Activated B cell treated with CpG ODN at 0.5 μM for 24 hours (primary cell): ENCODE measurements at regions not wholly inside any gene's neighbourhood (a gene's known extent, or its start where the extent isn't known, plus 50 kb on each side); places are given as distances from the start of the nearest gene placed in this dataset.
"Not testable (repeated sequence)": the region's sequence is repeated elsewhere in the genome, so short reads cannot be mapped to it uniquely, and the experiment has no call there.

ENCODE experiments used
- ATAC-seq: fragments of 200-7000 bp; cut with Tn5 transposase; one replicate; pipeline ENCODE4 v1.10.0; 2021; ENCODE audit warnings: low read depth, mild to moderate bottlenecking, moderate library complexity
- CTCF ChIA-PET: fragments of 350-600 bp; sonication (Branson Sonifier 250); formaldehyde crosslinking; loops from one replicate; lab custom pipeline; 2021; ENCODE audit warnings: antibody characterized with exemption; lab: Charles Lee
- POLR2A ChIA-PET: fragments of 350-600 bp; sonication (Branson Sonifier 250); formaldehyde crosslinking; loops from one replicate; lab custom pipeline; 2021; ENCODE audit warnings: antibody characterized with exemption; lab: Charles Lee
- DNase-seq: peaks from one replicate; pipeline ENCODE4 v3.0.0; 2022
- H3K27ac Mint-ChIP-seq: one replicate; pipeline ENCODE4 v1.8.0; 2020; ENCODE audit warnings: mixed read lengths
- H3K27me3 Mint-ChIP-seq: one replicate; pipeline ENCODE4 v1.8.0; 2021; ENCODE audit warnings: mixed read lengths
- H3K36me3 Mint-ChIP-seq: one replicate; pipeline ENCODE4 v1.8.0; 2021; ENCODE audit warnings: low read depth, mixed read lengths
- H3K4me1 Mint-ChIP-seq: one replicate; pipeline ENCODE4 v1.8.0; 2021; ENCODE audit warnings: mixed read lengths
- H3K4me3 Mint-ChIP-seq: one replicate; pipeline ENCODE4 v1.8.0; 2020; ENCODE audit warnings: mild to moderate bottlenecking, mixed read lengths
- H3K9me3 Mint-ChIP-seq: one replicate; pipeline ENCODE4 v1.8.0; 2020; ENCODE audit warnings: mixed read lengths
- CTCF ChIP-seq: fragments of 200-600 bp; IDR thresholded peaks from one replicate; pipeline ENCODE4 v1.8.0; 2022; ENCODE audit warnings: antibody characterized with exemption, mild to moderate bottlenecking
- intact Hi-C: fragments of 100-400 bp; cut with micrococcal nuclease; formaldehyde crosslinking; loops from one replicate; pipeline ENCODE4 v1.15.1; 2024

- H3K27me3 Mint-ChIP-seq, DNase-seq, intact Hi-C loops, ATAC-seq, CTCF ChIA-PET, H3K9me3 Mint-ChIP-seq, H3K36me3 Mint-ChIP-seq, H3K4me1 Mint-ChIP-seq, H3K27ac Mint-ChIP-seq, H3K4me3 Mint-ChIP-seq, POLR2A ChIA-PET: not testable (repeated sequence)
These were observed 172.7 kb downstream of the NPIPB11 start for GRCh38 chr16:29233705-29234404.

DNA sequence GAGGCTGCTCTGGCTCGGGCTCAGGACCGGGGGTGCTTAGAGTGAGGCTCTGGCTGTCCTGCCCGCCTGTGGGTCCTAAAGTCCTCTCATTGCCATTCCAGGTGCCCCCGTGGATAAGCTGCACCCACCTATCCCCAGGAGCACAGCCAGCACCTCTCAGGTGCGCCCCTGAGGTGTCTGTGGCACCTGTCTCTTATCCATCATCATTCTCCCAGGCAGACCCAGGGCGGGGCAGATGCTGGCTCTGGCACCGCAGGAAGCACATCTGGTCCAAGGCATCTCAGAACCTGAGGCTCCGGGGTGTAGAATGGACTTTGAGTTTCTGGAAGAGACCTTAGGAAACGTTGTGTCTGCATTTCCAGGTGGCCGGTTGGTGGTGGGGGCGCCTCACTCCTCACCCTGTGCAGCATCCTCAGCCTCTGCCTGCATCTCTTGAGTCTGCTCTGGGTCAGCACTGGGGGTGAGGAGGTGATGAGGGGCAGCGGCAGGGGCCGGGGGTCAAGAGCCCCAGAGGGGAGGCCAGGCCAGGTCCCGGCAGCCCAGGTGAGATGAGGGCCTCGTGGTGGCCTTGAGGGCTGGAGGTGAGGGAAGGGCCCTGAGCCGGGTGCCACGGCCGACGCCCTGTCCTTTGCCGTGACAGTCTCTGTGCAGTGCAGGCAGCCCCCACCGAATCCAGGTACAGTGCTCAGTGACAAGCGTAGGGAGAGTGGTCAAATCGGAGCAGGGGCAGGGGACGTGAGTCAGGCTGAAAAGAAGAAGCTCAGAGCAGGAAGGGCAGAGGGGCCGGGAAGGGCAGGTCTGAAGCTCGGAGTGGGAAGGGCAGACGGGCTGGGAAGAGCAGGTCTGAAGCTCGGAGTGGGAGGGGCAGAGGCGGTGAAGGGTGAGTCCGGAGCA, 173.5 kb downstream of the NPIPB11 start:
- no peak for ATAC-seq
- no peaks in the 10 kb centered on the region for H3K27me3 Mint-ChIP-seq
- peaks cover 6% of the 10 kb centered on the region for H3K36me3 Mint-ChIP-seq
- DNase-seq = no peak
- CTCF ChIA-PET = no interaction called here
- POLR2A ChIA-PET = no interaction called here
- H3K9me3 Mint-ChIP-seq = no peaks in the 10 kb centered on the region
- no peak for TF ChIP-seq CTCF
- no peak overlapping the region for H3K27ac Mint-ChIP-seq
- no peak overlapping the region for H3K4me3 Mint-ChIP-seq
- intact Hi-C loops = no loop called here
- peaks cover 4% of the 10 kb centered on the region for H3K4me1 Mint-ChIP-seq

DNA sequence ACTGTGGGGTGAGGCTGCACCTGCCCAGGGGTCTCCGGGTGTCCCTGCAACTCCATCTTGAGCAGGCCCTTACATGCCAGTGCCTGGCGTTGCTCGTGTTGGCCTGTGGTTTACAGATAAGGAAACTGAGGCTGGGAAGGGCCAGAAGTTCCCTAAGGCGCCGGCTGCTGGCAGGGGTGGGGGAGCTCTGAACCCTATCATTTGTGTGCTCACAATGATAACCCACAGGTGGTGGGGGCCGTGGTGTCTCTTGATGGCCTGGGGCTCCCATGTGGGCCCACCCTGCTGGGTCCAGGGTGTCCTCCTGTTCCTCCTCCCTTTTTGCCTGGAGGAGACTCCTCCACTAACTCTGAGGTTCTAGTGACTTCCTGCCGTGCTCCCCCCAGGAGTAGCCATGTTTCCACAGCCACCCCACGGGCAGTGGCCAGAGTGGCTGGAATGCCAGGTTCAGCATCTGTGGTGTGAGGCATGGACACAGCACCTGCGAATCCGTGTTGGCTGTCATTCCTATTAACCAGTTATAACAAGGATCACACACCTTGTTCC, 174.3 kb downstream of the NPIPB11 start:
- ATAC-seq, CTCF ChIA-PET, H3K27ac Mint-ChIP-seq, DNase-seq, H3K27me3 Mint-ChIP-seq, H3K9me3 Mint-ChIP-seq, H3K4me1 Mint-ChIP-seq, intact Hi-C loops, POLR2A ChIA-PET, H3K4me3 Mint-ChIP-seq, H3K36me3 Mint-ChIP-seq: not testable (repeated sequence)

DNA sequence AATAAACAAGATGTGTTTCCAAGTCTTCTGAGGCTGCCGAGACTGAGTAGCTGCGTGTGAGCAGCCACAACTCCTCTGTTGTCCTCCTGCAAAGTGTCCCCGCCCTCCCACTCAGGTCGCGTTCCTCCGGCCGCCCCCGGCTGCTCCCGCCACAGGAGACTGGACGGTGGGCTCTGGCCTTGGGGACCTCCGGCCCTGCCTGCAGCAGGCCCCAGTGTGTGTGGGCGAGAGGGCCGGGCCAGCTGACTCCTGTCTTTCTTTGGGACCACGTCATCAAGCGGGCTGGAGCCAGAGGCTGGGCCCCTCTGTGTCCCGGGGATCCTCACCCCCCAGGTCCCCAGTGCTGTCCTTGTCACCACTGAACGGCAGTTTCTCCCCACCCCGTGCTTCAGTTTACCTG, 175.3 kb downstream of the NPIPB11 start:
- intact Hi-C loops = no loop called here
- Mint-ChIP-seq H3K36me3 (peaks cover 6% of the 10 kb centered on the region), H3K4me1 (peaks cover 6% of the 10 kb centered on the region), H3K27ac (no peak overlapping the region), H3K4me3 (no peak overlapping the region), H3K9me3 (no peaks in the 10 kb centered on the region), H3K27me3 (no peaks in the 10 kb centered on the region)
- ATAC-seq (no peak), DNase-seq (no peak)
- ChIA-PET POLR2A (no interaction called here), CTCF (no interaction called here)
- no peak for TF ChIP-seq CTCF

DNA sequence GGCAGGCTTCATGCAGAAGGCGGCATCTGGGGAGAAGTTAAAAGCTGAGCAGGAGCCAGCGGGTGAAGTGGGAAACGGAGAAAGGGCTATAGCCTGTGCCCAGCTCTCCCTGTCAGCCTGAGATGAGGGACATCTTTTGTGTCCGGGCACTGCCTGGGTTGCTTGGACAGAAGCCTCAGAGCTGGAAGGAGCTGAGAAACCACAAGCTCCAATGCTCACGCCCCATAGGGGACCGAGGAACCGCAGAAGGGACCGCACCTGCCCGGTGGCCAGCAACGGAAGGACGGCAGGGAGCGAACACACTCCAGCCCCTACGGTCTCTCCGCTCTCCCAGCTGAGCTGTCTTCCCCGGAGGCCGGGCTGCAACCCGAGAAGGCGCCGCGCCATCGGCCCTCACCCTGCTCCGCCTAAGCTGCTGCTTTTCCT, 175.8 kb downstream of the NPIPB11 start:
- Mint-ChIP-seq H3K27ac (no peak overlapping the region), H3K9me3 (no peaks in the 10 kb centered on the region), H3K4me3 (no peak overlapping the region), H3K27me3 (no peaks in the 10 kb centered on the region), H3K4me1 (peaks cover 6% of the 10 kb centered on the region), H3K36me3 (peaks cover 4% of the 10 kb centered on the region)
- no peak for DNase-seq
- intact Hi-C loops = no loop called here
- CTCF ChIA-PET = no interaction called here
- no peak for ATAC-seq
- POLR2A ChIA-PET = no interaction called here
- no peak for TF ChIP-seq CTCF

- H3K4me3 Mint-ChIP-seq, intact Hi-C loops, H3K9me3 Mint-ChIP-seq, H3K4me1 Mint-ChIP-seq, POLR2A ChIA-PET, DNase-seq, ATAC-seq, H3K36me3 Mint-ChIP-seq, CTCF ChIA-PET, H3K27me3 Mint-ChIP-seq, H3K27ac Mint-ChIP-seq: not testable (repeated sequence)
These were observed 176.4 kb downstream of the NPIPB11 start for GRCh38 chr16:29230006-29230668.

DNA sequence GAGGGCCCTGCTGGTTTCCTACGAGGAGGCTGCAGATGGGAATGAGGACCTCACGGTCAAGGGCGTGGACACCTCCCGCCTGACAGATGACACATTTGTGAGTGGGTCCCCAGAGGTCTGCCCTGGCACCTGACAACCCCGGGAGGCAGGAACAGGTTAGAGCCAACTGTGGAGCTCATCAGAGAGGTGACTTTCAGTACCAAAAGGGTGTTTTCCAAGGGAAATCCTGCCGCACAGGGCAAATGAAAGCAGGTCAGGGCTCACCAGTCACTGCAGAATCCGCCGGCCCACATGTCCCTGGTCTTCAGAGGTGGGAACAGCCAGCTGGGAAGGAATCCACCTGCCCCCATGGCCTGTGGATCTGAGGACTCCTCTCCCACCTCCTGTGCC, 176.9 kb downstream of the NPIPB11 start:
- H3K36me3 Mint-ChIP-seq, H3K4me1 Mint-ChIP-seq, POLR2A ChIA-PET, H3K4me3 Mint-ChIP-seq, intact Hi-C loops, DNase-seq, H3K27ac Mint-ChIP-seq, CTCF ChIA-PET, ATAC-seq, H3K9me3 Mint-ChIP-seq, H3K27me3 Mint-ChIP-seq: not testable (repeated sequence)

- H3K9me3 Mint-ChIP-seq, H3K36me3 Mint-ChIP-seq, H3K4me3 Mint-ChIP-seq, DNase-seq, POLR2A ChIA-PET, intact Hi-C loops, CTCF ChIA-PET, H3K27ac Mint-ChIP-seq, H3K4me1 Mint-ChIP-seq, H3K27me3 Mint-ChIP-seq, ATAC-seq: not testable (repeated sequence)
These were observed 177.6 kb downstream of the NPIPB11 start for GRCh38 chr16:29228664-29229611.
